ENCODE measurements at regions not wholly inside any gene's neighbourhood (a gene's known extent, or its start where the extent isn't known, plus 50 kb on each side); places are given as distances from the start of the nearest gene placed in this dataset.
A peak's percentile ranks its signal among the peaks of the same experiment; 100 is the strongest.
"Not testable (repeated sequence)": the region's sequence is repeated elsewhere in the genome, so short reads cannot be mapped to it uniquely, and the experiment has no call there.

DNA sequence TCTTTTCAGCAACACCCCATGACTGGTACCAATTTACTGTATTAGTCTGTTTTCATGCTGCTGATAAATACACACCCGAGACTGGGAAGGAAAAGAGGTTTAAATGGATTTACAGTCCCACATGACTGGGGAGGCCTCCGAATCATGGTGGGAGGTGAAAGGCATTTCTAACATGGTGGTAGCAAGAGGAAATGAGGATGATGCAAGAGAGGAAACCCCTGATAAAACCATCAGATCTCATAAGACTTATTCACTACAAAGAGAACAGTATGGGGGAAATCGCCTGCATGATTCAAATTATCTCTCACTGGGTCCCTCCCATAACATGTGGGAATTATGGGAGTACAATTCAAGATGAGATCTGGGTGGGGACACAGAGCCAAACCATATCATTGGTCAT, 393.6 kb downstream of the PTPRC start:
- H3K4me3 ChIP-seq (ENCODE audit: low read length); H3K27me3 ChIP-seq (ENCODE audit: insufficient read depth, low read length); H3K9me3 ChIP-seq (ENCODE audit: low read length); H3K4me1 ChIP-seq (ENCODE audit: insufficient read depth, low read length); H3K36me3 ChIP-seq (ENCODE audit: insufficient read depth, low read length); H2AFZ ChIP-seq (ENCODE audit: low read depth, low read length): not testable (repeated sequence)

DNA sequence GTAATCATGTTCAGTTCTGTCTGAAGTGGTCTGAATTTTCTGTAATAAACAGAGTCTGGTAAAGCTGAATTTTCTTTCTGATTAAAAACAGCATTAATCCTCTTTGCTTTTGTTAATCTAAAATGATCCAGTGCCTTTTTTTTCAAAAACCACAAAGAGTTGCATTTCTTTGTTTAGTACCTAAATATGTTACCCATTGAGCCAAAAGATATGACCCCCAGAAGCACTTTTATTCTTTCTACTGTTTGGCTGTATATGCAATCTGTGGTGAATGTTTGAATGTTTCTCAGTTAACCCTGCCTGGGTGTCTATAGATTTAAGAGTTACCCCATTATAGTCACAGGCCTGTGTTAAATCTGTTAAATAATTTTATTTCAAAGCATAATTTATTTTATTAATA, 394.8 kb downstream of the PTPRC start:
- no peak overlapping the region for H3K4me3 ChIP-seq (ENCODE audit: low read length)
- no peaks in the 10 kb centered on the region for H3K27me3 ChIP-seq (ENCODE audit: insufficient read depth, low read length)
- H3K4me1 ChIP-seq (ENCODE audit: insufficient read depth, low read length): no peaks in the 10 kb centered on the region
- peak overlapping the region; percentile 61 for H2AFZ ChIP-seq (ENCODE audit: low read depth, low read length)
- H3K36me3 ChIP-seq (ENCODE audit: insufficient read depth, low read length): no peaks in the 10 kb centered on the region
- H3K9me3 ChIP-seq (ENCODE audit: low read length): no peaks in the 10 kb centered on the region

DNA sequence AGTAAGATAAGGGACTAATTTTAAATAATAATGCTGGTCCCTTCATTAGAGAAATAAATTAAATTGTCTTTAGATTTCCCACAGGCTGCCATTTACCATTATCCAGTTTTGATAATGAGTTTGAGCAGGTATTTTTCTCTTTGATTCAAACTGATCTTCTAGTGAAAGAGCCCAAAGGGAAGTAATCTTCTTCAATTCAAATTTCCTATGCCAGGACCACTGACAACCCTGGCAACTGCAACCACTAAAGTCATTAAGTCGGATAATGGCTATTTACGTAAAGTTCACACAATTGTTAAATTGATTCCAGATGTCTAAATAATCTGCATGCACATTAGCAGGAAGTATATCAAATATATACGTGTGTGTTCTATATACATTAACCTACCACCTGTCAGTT, 399.3 kb downstream of the PTPRC start:
- H3K27me3 ChIP-seq (ENCODE audit: insufficient read depth, low read length): no peaks in the 10 kb centered on the region
- H3K4me1 ChIP-seq (ENCODE audit: insufficient read depth, low read length): no peaks in the 10 kb centered on the region

DNA sequence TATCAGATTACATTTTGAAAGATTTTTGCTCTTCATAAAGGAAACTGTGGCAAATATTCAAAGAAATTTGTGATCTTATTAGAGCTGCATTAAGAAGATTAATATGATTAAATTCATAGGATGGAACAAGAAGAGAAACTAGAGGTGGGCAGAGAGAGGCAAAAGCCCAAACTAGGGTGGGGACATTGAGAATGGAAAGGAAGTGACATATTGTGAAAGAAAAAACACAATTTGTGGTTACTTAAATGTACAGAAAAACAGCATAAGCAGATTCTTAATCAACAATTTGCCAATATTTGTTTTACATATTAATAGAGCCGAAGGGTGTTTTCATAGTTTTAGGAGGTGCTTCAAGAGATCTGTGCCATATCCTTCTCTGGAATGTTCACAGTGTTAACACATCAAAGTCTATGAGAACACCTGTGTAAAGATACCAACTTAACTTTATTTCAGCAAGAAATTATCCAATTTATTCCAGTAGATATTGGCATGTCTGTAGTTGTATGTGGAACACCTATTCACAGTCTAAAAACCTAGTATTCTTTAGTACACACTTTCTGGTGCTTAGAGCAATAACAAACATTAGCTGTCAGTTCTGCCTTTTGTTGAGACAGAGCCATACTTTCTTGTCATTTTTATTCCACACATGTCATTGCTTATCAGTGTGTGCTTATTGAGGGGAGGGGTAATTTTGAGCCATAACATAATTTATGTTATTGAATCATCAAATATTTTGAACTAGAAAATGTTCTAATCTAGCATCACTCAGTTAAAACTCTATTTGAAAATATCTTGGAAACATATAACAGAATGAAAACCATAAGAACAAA, 401.5 kb downstream of the PTPRC start:
- Histone ChIP-seq H3K27me3 (ENCODE audit: insufficient read depth, low read length) (no peaks in the 10 kb centered on the region), H3K4me3 (ENCODE audit: low read length) (no peak overlapping the region), H2AFZ (ENCODE audit: low read depth, low read length) (no peak overlapping the region), H3K4me1 (ENCODE audit: insufficient read depth, low read length) (no peaks in the 10 kb centered on the region), H3K9me3 (ENCODE audit: low read length) (no peaks in the 10 kb centered on the region), H3K36me3 (ENCODE audit: insufficient read depth, low read length) (no peaks in the 10 kb centered on the region)

More for the DNA sequence above, 399.3 kb downstream of the PTPRC start:
- Histone ChIP-seq H2AFZ (ENCODE audit: low read depth, low read length) (no peak overlapping the region), H3K9me3 (ENCODE audit: low read length) (no peaks in the 10 kb centered on the region), H3K4me3 (ENCODE audit: low read length) (no peak overlapping the region), H3K36me3 (ENCODE audit: insufficient read depth, low read length) (no peaks in the 10 kb centered on the region)

DNA sequence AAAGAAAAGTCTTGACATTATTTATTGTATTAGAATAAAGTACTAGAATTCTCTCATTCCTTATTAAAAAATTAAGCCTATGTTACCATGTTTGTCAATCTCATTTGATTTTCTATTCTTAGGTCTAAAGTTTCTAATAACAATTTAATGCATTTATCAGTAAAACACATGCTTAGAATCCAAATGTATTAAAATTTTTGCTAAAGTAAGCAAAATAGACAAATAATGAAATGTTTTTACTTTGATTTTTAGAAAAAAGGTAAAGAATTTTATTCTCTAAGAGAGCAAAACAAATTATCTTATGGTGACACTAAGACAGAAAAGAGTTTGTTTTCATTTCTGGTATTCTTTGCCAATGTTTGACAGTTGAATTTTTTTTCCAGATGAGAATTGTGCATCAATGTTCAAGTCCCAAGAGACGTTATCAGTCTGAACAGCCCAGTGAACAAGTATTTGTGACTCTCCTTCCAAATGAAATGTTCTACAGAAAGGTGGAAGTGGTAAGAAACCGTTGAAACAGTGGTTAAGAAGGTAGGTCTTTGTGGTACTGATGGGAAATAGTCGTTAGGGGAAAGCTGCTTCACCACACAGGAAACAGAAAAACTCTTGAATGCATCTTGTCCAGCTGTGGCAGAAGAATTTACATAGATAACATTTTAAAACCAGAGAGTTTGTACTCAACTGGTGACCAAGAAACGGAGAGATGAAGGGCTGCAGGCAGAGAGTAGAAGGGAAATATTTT, 402.5 kb downstream of the PTPRC start:
- no peaks in the 10 kb centered on the region for H3K36me3 ChIP-seq (ENCODE audit: insufficient read depth, low read length)
- H3K4me3 ChIP-seq (ENCODE audit: low read length): no peak overlapping the region
- no peaks in the 10 kb centered on the region for H3K9me3 ChIP-seq (ENCODE audit: low read length)
- no peaks in the 10 kb centered on the region for H3K27me3 ChIP-seq (ENCODE audit: insufficient read depth, low read length)
- no peak overlapping the region for H2AFZ ChIP-seq (ENCODE audit: low read depth, low read length)
- H3K4me1 ChIP-seq (ENCODE audit: insufficient read depth, low read length): no peaks in the 10 kb centered on the region

DNA sequence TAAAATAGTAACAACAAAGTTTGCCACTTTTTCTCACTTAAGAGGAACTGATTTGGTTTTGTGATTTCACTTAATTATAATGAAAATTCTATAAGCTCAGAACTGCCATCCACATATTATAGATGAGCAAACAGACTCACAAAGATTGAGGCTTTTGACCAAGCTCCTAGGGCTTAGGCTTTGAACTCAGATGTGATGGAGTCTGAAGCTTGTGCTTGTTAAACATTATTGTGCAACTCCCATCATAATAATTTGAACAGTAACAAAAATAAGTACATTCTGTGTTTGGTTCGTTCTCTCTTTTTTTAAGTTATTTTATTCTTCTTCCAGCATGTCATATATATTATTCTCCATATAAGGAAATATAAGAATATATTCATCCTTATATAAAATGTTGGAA, 403.4 kb downstream of the PTPRC start:
- no peak overlapping the region for H3K4me3 ChIP-seq (ENCODE audit: low read length)
- no peaks in the 10 kb centered on the region for H3K9me3 ChIP-seq (ENCODE audit: low read length)
- H2AFZ ChIP-seq (ENCODE audit: low read depth, low read length): no peak overlapping the region
- H3K4me1 ChIP-seq (ENCODE audit: insufficient read depth, low read length): no peaks in the 10 kb centered on the region
- no peaks in the 10 kb centered on the region for H3K27me3 ChIP-seq (ENCODE audit: insufficient read depth, low read length)
- H3K36me3 ChIP-seq (ENCODE audit: insufficient read depth, low read length): no peaks in the 10 kb centered on the region

DNA sequence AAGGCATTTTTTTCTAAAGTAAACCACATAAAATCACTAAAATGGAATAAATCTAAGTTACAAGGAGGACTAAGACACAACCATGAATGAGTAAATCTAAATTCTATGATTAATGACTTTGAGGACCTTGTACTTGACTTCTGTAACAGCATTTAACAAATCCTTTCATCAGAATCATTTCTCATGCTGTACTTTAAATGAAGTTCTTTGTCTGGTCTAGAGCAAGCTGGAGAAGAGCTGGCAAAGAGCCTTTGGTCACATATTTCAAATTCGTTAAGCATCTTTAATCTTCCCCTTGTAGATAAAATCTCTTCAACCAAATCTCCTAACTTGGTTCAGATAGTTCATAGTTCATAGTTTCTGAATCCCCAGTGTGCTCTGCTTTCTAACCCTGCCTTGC, 405.4 kb downstream of the PTPRC start:
- Histone ChIP-seq H2AFZ (ENCODE audit: low read depth, low read length) (peak overlapping the region; percentile 54), H3K4me3 (ENCODE audit: low read length) (no peak overlapping the region), H3K9me3 (ENCODE audit: low read length) (peaks cover 2% of the 10 kb centered on the region), H3K4me1 (ENCODE audit: insufficient read depth, low read length) (no peaks in the 10 kb centered on the region), H3K36me3 (ENCODE audit: insufficient read depth, low read length) (no peaks in the 10 kb centered on the region), H3K27me3 (ENCODE audit: insufficient read depth, low read length) (no peaks in the 10 kb centered on the region)

DNA sequence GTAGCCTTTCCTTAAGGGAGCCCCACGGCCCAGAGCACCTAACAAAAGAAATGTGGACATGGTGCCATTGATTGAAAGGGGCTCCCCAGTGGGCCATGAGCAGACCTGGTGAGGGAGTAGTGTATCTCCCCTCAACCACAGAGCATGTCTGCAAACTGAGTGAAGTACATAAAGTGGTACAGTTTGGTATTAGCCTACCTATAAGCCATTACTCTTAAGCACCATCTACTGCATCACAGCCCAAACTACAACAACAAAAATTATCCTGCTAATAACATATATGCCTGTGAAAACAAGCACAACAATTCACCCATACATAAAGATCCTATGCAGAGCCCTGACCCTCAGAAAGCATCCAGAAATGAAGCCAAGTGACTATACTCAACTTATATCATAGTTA, 407.8 kb downstream of the PTPRC start:
- Histone ChIP-seq H3K27me3 (ENCODE audit: insufficient read depth, low read length) (no peaks in the 10 kb centered on the region), H3K9me3 (ENCODE audit: low read length) (peaks cover 2% of the 10 kb centered on the region), H3K4me3 (ENCODE audit: low read length) (no peak overlapping the region), H3K4me1 (ENCODE audit: insufficient read depth, low read length) (no peaks in the 10 kb centered on the region), H2AFZ (ENCODE audit: low read depth, low read length) (no peak overlapping the region), H3K36me3 (ENCODE audit: insufficient read depth, low read length) (no peaks in the 10 kb centered on the region)

DNA sequence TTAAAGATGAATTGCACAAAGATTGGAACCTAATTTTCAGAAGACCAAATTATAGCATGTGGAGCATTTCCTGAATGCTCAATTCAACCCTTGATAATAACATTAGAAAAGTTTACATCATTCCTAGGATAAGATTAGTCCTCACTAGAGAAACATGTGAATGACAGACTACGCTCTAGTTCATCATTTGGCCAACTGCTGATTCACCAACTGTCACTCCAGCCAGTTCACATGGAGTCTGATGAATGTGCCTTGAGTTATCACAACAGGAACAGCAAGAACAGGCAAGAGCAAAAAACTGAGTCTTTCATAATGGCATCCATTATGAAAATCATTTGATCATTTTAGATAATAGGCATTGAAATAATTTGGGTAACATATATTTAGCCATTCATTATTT, 415.9 kb downstream of the PTPRC start:
- Histone ChIP-seq H2AFZ (ENCODE audit: low read depth, low read length) (no peak overlapping the region), H3K9me3 (ENCODE audit: low read length) (no peaks in the 10 kb centered on the region), H3K27me3 (ENCODE audit: insufficient read depth, low read length) (no peaks in the 10 kb centered on the region), H3K36me3 (ENCODE audit: insufficient read depth, low read length) (no peaks in the 10 kb centered on the region), H3K4me3 (ENCODE audit: low read length) (no peak overlapping the region), H3K4me1 (ENCODE audit: insufficient read depth, low read length) (no peaks in the 10 kb centered on the region)

DNA sequence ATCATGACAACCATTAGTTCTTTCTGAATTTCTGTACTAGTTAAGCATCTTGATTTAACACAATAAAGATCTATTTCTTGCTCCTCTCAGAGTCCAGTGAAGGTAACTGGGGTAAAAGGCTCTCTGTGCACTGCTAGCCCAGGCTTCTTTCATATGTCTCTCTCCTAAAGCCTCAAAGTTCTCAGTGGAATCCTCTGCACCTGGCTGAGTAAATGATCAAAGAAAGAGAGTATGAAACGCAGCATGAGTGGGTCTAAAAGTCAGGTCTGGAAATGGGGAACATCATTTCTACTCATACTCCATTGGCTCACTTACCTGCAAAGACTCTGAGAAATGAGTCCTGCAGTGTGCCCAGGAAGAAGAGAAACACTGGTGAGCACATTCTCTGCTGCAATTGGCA, 418.5 kb downstream of the PTPRC start:
- Histone ChIP-seq H3K9me3 (ENCODE audit: low read length) (no peaks in the 10 kb centered on the region), H3K4me3 (ENCODE audit: low read length) (no peak overlapping the region), H2AFZ (ENCODE audit: low read depth, low read length) (no peak overlapping the region), H3K4me1 (ENCODE audit: insufficient read depth, low read length) (no peaks in the 10 kb centered on the region), H3K36me3 (ENCODE audit: insufficient read depth, low read length) (no peaks in the 10 kb centered on the region), H3K27me3 (ENCODE audit: insufficient read depth, low read length) (no peaks in the 10 kb centered on the region)

DNA sequence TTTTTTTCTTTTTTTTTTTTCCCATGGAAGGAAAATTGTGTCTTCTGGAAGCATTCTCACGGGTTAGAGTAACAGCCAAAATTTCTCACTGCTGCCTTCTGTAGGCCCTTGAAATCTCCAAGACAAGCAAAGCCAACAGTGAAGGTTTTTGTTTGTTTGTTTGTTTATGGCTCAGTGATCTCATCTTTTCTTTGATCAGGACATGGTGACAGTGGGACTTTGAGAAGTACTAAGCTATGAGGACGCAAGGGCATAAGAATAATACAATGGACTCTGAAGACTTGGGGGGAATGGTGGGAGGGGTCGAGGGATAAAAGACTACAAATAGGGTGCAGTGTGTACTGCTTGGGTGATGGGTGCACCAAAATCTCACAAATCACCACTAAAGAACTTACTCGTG, 419.4 kb downstream of the PTPRC start:
- H3K27me3 ChIP-seq (ENCODE audit: insufficient read depth, low read length): no peaks in the 10 kb centered on the region
- no peak overlapping the region for H3K4me3 ChIP-seq (ENCODE audit: low read length)
- H2AFZ ChIP-seq (ENCODE audit: low read depth, low read length): no peak overlapping the region
- no peaks in the 10 kb centered on the region for H3K36me3 ChIP-seq (ENCODE audit: insufficient read depth, low read length)
- no peaks in the 10 kb centered on the region for H3K9me3 ChIP-seq (ENCODE audit: low read length)
- no peaks in the 10 kb centered on the region for H3K4me1 ChIP-seq (ENCODE audit: insufficient read depth, low read length)

DNA sequence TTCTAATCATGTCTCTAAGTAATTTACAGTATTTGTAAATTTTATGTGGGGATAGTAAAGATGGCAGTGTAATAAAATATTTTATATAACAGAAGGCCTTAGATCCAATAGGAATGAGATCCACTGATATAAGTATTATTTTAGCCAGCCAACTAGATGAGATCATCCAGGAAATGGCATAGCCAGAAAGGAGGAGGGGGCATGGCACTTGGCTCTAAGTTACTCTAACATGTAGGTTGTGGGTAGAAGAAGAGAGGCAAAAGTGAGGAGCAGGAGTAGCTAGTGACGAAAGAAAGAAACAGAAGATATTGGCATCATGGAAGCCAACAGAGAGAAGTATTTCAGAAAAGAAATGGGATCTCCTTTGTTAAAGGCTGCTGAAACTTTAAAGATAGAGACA, 426.1 kb downstream of the PTPRC start:
- Histone ChIP-seq H3K27me3 (ENCODE audit: insufficient read depth, low read length) (no peaks in the 10 kb centered on the region), H3K9me3 (ENCODE audit: low read length) (no peaks in the 10 kb centered on the region), H3K4me1 (ENCODE audit: insufficient read depth, low read length) (no peaks in the 10 kb centered on the region), H2AFZ (ENCODE audit: low read depth, low read length) (no peak overlapping the region), H3K4me3 (ENCODE audit: low read length) (no peak overlapping the region), H3K36me3 (ENCODE audit: insufficient read depth, low read length) (no peaks in the 10 kb centered on the region)

DNA sequence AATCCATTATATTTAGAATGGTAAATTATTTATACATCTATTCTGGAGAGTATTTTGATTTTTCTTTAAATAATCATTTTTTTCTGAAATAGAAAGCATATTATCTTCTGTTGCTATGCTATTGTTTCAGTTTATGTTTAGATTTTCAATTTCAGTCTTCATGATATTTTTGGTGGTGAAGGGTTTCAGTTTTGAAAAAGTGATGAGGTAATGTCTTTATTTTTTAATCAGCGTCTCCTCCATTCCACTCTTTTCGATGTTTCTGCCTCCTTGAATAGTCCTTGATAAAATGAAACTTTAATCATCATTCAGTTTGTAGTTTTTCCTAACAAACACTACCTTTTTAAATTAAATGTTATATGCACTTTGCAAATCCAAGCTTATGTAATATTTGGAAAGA, 428.6 kb downstream of the PTPRC start:
- Histone ChIP-seq H3K4me1 (ENCODE audit: insufficient read depth, low read length) (no peaks in the 10 kb centered on the region), H2AFZ (ENCODE audit: low read depth, low read length) (no peak overlapping the region), H3K36me3 (ENCODE audit: insufficient read depth, low read length) (no peaks in the 10 kb centered on the region), H3K9me3 (ENCODE audit: low read length) (no peaks in the 10 kb centered on the region), H3K27me3 (ENCODE audit: insufficient read depth, low read length) (no peaks in the 10 kb centered on the region), H3K4me3 (ENCODE audit: low read length) (no peak overlapping the region)

All from neuron (in vitro differentiated cells).